DOHH2 (cell line): ENCODE measurements at regions not wholly inside any gene's neighbourhood (a gene's known extent, or its start where the extent isn't known, plus 50 kb on each side); places are given as distances from the start of the nearest gene placed in this dataset.

ENCODE experiments used
- H3F3A ChIP-seq: fragments of 200-600 bp; sonication (generic), shearing (Covaris generic); 2 replicates; pipeline ENCODE4 v1.6.0; 2016; ENCODE audit warnings: antibody characterized with exemption, mild to moderate bottlenecking; ENCODE audit not compliant: control insufficient read depth, insufficient read depth
- H3K27ac ChIP-seq: fragments of 200-600 bp; sonication (generic); 2 replicates; pipeline ENCODE4 v1.5.1; 2014; ENCODE audit warnings: low read depth, mild to moderate bottlenecking, low read length, moderate library complexity
- H3K27me3 ChIP-seq: fragments of 200-600 bp; sonication (generic); 2 replicates; pipeline ENCODE4 v1.6.1; 2014; ENCODE audit warnings: mild to moderate bottlenecking, low read length, mixed read lengths; ENCODE audit not compliant: control insufficient read depth
- H3K36me3 ChIP-seq: fragments of 200-600 bp; sonication (generic); 2 replicates; pipeline ENCODE4 v1.6.1; 2014; ENCODE audit warnings: mild to moderate bottlenecking, low read length, moderate library complexity, mixed read lengths; ENCODE audit not compliant: control insufficient read depth
- H3K4me1 ChIP-seq: fragments of 200-600 bp; sonication (generic); 2 replicates; pipeline ENCODE4 v1.6.1; 2014; ENCODE audit warnings: mild to moderate bottlenecking, low read length, mixed read lengths; ENCODE audit not compliant: control insufficient read depth
- H3K4me2 ChIP-seq: fragments of 200-600 bp; sonication (generic); 2 replicates; pipeline ENCODE4 v1.6.0; 2014; ENCODE audit warnings: mild to moderate bottlenecking, low read length, moderate library complexity
- H3K4me3 ChIP-seq: fragments of 200-600 bp; sonication (generic); 2 replicates; pipeline ENCODE4 v1.5.1; 2014; ENCODE audit warnings: mild to moderate bottlenecking, low read length, mixed read lengths
- H3K79me2 ChIP-seq: fragments of 200-600 bp; sonication (generic); 2 replicates; pipeline ENCODE4 v1.6.1; 2014; ENCODE audit warnings: mild to moderate bottlenecking, low read length, mixed read lengths; ENCODE audit not compliant: control insufficient read depth
- H3K9me2 ChIP-seq: fragments of 200-600 bp; sonication (generic); replicated peaks from 2 replicates; pipeline ENCODE4 v1.6.1; 2014; ENCODE audit warnings: mild to moderate bottlenecking, low read length, mixed read lengths; ENCODE audit not compliant: control insufficient read depth
- H3K9me3 ChIP-seq: fragments of 200-600 bp; sonication (generic); 2 replicates; pipeline ENCODE4 v1.6.1; 2014; ENCODE audit warnings: antibody characterized with exemption, low read length, mixed read lengths; ENCODE audit not compliant: control insufficient read depth, insufficient read depth
- H4K20me1 ChIP-seq: fragments of 200-600 bp; sonication (generic); 2 replicates; pipeline ENCODE4 v1.6.0; 2014; ENCODE audit warnings: low read depth, mild to moderate bottlenecking, antibody characterized with exemption, low read length, moderate library complexity; ENCODE audit not compliant: control insufficient read depth, insufficient read depth
- EZH2phosphoT487 ChIP-seq: fragments of 200-600 bp; sonication (generic); IDR thresholded peaks from 2 replicates; pipeline ENCODE4 v1.6.1; 2017; ENCODE audit warnings: borderline replicate concordance, mild to moderate bottlenecking, antibody characterized with exemption, low read length, moderate library complexity, mixed read lengths
- TF ChIP-seq, protein P1 (sequence below): fragments of 200-600 bp; sonication (generic); IDR thresholded peaks from one replicate; pipeline ENCODE4 v1.5.1; 2014; ENCODE audit warnings: antibody characterized with exemption, mild to moderate bottlenecking, low read depth, low read length; ENCODE audit not compliant: poor library complexity, severe bottlenecking

- Histone ChIP-seq H3K27me3 (no peaks in the 10 kb centered on the region; the same call in 1 of the 2 replicates), H3K79me2 (no peaks in the 10 kb centered on the region), H3K36me3 (no peaks in the 10 kb centered on the region), H3K4me1 (no peaks in the 10 kb centered on the region), H3K9me2 (no peaks in the 10 kb centered on the region), H3K27ac (no peak overlapping the region), H3K9me3 (no peaks in the 10 kb centered on the region), H3K4me3 (no peak overlapping the region), H4K20me1 (no peaks in the 10 kb centered on the region), H3K4me2 (no peak overlapping the region), H3F3A (no peaks in the 10 kb centered on the region)
- TF ChIP-seq, protein P1, sequence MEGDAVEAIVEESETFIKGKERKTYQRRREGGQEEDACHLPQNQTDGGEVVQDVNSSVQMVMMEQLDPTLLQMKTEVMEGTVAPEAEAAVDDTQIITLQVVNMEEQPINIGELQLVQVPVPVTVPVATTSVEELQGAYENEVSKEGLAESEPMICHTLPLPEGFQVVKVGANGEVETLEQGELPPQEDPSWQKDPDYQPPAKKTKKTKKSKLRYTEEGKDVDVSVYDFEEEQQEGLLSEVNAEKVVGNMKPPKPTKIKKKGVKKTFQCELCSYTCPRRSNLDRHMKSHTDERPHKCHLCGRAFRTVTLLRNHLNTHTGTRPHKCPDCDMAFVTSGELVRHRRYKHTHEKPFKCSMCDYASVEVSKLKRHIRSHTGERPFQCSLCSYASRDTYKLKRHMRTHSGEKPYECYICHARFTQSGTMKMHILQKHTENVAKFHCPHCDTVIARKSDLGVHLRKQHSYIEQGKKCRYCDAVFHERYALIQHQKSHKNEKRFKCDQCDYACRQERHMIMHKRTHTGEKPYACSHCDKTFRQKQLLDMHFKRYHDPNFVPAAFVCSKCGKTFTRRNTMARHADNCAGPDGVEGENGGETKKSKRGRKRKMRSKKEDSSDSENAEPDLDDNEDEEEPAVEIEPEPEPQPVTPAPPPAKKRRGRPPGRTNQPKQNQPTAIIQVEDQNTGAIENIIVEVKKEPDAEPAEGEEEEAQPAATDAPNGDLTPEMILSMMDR: no peak
- no peak for TF ChIP-seq EZH2phosphoT487
These were observed 235.8 kb downstream of the TMEM38B start for GRCh38 chr9:105930011-105930627.

DNA sequence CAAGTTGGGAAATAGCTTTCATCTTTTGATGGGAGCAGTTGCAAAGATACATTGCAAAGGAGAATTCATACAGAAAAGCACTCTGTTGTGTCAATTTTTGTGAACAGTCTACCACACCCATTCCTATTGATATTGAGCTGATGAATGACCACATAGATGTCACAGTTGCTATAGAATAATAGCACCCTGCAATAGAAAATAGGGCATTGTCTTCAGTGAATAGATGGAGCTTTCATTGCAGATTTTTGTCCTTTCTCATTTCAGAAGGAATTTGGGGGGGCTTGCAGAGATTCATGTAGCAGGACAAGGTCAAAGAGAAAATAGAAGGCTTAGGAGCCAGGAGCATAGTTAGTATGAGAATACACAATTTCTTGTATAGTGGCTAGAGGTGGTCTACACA lies 237.9 kb downstream of the TMEM38B start:
- Histone ChIP-seq H3F3A (no peaks in the 10 kb centered on the region), H3K4me1 (no peaks in the 10 kb centered on the region), H3K4me2 (no peak overlapping the region), H3K9me3 (no peaks in the 10 kb centered on the region), H4K20me1 (no peaks in the 10 kb centered on the region), H3K4me3 (no peak overlapping the region), H3K27ac (no peak overlapping the region), H3K79me2 (no peaks in the 10 kb centered on the region), H3K36me3 (no peaks in the 10 kb centered on the region), H3K9me2 (no peaks in the 10 kb centered on the region), H3K27me3 (no peaks in the 10 kb centered on the region; the same call in 1 of the 2 replicates)
- TF ChIP-seq EZH2phosphoT487: no peak
- TF ChIP-seq, protein P1: no peak

- no peak overlapping the region for H3K4me3 ChIP-seq
- no peaks in the 10 kb centered on the region for H3K79me2 ChIP-seq
- no peaks in the 10 kb centered on the region for H3K9me2 ChIP-seq
- H3K4me2 ChIP-seq: no peak overlapping the region
- H3K9me3 ChIP-seq: no peaks in the 10 kb centered on the region
- H3K4me1 ChIP-seq: no peaks in the 10 kb centered on the region
- H4K20me1 ChIP-seq: no peaks in the 10 kb centered on the region
- TF ChIP-seq, protein P1: no peak
- no peak for TF ChIP-seq EZH2phosphoT487
- H3K27ac ChIP-seq: no peak overlapping the region
- no peaks in the 10 kb centered on the region for H3K27me3 ChIP-seq
- no peaks in the 10 kb centered on the region for H3K36me3 ChIP-seq
- no peaks in the 10 kb centered on the region for H3F3A ChIP-seq
These were observed 256.1 kb downstream of the TMEM38B start for GRCh38 chr9:105950448-105950847.
